HG02973 (cell line): ENCODE measurements at regions not wholly inside any gene's neighbourhood (a gene's known extent, or its start where the extent isn't known, plus 50 kb on each side); places are given as distances from the start of the nearest gene placed in this dataset.

Source experiments
- ATAC-seq: cut with Tn5 transposase; IDR thresholded peaks from one replicate; pipeline ENCODE4 v1.9.1; 2021; ENCODE audit warnings: moderate library complexity; ENCODE audit not compliant: unreplicated experiment

DNA sequence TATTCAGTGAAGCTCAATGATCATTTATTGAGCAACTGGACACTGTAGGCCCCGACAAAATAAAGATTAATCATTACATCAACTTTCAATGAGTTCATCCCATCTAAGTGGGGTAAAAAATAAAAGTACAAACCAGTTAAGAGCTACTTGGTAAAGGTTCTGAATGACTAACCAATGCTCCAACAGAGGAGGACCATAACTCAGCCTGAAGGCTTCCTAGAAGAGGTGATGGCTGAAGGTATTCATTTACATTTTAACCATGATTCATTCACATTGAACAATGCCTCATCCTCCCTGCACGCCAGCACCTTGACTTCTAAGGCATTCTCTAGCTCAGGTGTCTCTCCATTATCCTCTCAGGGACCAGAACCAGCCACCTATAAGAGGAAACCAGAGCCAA lies 201.4 kb downstream of the ZNF462 start:
- no peak for ATAC-seq

DNA sequence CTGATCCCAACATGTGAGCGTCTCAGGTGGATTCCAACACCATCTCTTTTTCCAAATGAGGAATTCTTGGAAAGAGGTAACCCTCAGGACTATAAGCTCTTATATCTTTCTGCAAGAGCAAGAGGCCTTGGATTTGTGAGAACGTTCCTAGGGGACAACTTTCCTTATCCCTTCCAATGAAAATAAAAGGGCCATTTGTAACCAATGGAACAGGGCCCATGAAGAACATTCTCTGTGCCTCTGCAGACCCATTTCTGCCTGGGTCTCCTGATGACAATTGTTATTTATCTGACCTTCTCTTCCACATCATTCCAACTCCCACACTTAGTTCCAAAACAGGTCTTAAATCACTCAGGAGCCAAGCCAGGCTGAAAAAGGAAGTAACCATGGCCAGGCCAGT lies 202.6 kb downstream of the ZNF462 start:
- no peak for ATAC-seq

DNA sequence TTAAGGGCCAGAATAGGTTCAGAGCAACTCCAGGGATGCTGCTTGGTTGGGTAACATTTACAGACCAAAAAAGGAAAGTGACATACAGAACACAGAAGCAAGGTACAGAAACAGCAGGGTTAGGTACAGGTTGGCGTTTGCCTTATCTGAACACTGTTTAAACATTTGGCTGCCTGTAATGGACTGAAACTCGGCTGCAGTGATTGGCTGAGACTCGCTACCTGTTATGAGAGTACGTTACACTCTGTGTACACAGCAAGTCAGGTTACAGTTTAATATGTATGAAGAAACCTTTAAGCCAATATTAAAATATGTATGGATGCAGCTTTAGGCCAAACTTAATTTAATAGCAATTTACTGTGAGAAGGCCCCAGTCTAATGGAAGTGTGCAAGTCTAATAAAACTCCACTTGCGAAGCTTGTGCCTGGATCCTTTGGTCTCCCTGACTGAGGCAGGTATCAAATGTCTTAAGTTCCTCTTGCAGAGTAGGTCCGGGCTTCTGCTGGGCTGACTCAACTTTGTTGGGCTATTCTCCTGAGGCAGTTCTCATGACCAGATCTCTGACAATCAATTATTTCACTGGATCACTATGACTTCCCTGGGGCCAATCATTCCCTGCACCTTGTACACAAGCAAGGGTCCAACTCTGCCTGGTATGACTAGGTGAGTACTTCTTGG lies 204.9 kb downstream of the ZNF462 start:
- no peak for ATAC-seq

DNA sequence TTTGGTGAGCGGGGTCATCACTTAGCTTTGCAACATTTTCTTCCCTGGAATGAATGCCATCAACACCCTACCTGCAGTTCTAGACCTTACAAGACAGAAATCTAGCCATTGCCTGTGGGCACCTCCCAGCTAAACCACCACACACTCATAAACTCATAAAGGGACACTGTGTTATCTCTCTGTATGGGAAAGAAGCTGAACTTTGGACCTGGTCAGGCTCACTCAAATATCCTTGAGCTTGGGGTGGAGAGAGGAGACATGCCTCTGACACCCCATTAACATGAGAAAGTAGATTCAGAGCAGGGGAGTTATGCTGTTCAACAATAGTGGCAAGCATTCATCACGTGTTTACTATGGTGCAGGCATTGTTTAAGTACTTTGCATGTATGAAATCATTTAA lies 205.6 kb downstream of the ZNF462 start:
- ATAC-seq = no peak

DNA sequence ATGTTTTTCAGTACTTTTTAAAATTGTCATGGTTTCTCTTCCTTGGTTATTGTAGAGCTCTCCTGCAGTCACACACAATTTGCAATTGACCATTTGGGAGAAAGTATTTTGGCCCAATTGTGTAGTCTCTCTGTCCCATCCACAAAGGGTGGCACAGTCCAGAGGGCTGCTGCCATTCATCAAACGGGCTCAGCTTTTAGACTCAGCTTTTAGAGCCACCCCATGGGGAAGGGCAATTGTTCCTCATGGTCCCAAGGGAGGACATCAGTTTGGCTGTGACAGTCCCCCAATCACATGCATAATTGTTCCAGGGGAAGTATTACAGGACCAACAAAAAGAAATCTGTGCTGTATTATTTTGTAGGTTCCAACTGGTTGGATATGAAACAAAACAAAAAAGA lies 207.6 kb downstream of the ZNF462 start:
- no peak for ATAC-seq

DNA sequence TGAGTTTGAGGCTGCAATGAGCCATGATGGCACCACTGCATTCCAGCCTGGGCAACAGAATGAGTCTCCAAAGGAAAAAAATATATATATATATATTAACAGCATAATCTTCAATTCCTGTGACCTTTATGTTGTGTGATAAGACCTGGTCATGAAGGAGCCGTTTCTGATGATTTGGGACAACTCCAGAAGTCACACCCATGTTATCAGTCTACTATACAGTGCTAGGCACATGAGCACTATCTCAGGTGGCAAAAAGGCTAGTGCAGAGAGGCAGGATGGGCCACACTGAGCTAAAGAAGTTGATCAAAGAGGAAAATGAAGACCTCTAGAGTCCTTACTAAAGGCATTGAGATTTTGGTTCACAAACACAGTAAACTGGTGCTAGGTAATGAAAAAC lies 205.0 kb upstream of the RAD23B start:
- no peak for ATAC-seq

DNA sequence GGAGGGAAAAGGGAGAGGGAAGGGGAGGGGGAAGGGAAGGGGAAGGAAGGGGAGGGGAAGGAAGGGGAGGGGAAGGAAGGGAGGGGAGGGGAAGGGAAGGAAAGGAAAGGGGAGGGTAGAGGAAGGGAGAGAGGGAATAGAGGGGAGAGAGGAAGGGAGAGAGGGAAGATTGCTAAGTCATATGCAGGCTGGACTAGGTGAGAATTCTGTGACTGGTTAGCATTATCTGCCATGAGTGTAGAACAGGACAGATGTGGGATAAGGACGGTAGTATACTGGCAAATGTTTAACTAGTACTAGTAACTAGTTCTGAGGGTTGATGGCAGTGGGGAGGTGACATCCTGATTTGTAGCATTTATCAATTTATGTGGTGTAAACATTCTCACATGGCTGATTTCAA lies 203.5 kb upstream of the RAD23B start:
- ATAC-seq = no peak

DNA sequence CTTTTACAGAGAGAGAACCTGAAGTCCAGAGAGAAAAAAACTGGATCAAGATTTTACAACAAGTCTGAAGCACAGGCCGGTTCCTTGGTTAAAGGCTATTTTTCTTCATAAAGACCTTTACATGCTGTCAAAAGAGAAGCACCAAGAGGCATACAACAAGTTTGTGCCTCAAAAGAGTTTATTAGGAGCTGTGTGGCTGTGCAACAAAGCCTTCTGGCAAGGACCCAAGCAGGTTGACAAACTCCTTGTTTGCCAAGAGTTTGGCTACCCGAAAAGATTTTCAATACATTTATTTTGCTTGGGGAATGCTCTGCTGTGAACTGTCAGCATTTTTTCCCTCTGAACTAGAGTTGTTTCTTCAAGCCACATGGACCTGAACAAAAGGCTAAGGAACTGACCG lies 202.9 kb upstream of the RAD23B start:
- no peak for ATAC-seq

DNA sequence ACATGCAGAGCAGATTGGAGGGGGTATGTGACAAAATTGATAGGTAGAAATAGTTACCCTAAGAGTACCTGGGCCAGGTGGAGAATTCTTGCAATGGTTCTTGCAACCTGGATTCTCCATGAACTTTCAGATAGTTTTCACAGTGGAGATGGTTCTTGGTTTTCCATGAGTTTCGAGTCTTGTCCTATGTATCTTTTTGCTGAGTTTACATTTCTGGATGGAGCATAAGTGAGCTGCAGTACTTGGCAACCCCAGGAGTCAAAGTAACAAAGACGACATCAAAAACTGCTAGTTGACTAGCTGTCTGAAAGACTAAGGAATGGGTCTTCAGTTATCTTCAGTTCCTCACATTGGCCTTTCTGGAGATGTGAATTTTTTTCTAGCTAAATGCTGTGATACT lies 196.6 kb upstream of the RAD23B start:
- no peak for ATAC-seq

DNA sequence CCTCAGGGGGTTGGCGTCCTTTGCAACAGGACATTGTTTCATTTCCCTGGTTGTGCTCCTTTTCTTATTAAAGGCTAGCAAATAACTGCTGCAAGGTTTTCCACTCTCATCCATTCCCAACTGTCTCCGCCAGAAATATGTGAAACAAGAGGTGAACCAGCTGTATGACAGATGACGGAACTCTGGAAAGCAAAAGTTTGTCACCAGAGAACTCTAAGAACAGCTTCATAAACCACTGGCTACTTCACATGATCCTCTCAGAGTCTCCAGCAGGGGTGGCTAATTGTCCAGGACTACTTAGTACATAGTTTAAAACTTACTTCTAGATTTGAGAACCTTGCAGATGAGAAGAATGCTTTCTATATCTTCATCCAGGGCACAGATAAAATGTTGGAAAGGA lies 195.9 kb upstream of the RAD23B start:
- no peak for ATAC-seq

DNA sequence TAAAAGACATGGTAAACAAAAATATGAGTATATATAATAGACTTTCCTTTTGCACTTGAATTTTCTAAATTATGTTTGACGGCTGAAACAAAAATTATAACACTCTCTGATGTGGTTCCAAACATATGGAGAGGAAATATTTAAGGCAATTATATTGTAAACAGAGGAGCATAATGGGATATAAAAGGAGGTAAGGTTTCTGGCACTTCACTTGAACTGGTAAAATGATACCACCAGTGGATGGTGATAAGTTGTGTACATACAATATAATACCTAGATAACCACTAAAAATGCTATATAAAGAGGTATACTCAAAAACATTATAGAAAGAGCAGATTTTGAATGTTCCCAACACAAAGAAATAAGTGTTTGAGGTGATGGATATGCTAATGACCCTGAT lies 192.9 kb upstream of the RAD23B start:
- no peak for ATAC-seq

DNA sequence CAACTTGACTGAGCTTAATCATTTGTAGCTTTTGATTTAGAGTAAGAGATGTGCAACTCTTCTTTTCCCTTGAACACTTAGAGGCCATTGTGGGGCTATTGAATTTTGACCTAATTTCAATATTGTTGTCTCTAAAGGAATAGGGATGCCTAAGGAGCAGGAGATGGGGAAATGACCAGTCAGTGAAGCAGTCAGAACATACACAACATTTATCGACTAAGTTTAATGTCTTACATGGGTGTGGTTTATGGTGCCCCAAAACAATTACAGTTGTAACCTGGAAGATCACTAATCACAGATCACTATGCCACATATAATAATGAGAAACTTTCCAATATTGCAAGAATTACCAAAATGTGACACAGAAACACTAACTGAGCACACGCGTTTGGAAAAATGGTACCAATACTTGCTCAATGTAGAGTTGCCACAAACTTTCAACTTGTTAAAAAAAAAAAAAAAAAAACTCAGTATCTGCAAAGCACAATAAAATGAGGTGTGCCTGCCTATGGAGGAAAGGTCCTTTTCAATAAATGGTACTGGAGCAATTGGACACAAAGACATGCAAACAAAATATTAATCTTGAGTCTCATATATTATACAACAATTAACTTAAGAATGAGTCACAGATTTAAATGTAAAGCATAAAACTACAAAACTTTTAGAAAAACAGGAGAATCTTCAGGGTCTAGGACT lies 189.6 kb upstream of the RAD23B start:
- no peak for ATAC-seq

DNA sequence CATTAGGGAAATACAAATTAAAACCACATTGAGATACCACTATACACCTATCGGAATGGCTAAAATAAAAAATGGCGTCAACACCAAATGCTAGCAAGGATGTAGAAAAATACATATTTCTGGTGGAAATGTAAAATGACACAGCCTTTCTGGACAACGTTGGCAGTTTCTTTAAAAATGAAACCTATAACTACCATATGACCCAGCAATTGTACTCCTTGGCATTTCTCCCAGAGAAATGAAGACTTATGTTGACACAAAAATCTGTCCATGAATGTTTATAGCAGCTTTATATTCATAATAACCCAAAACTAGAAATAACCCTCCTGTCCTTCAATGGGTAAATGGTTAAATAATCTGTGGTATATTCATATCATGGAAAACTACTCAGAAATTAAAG lies 188.7 kb upstream of the RAD23B start:
- no peak for ATAC-seq

DNA sequence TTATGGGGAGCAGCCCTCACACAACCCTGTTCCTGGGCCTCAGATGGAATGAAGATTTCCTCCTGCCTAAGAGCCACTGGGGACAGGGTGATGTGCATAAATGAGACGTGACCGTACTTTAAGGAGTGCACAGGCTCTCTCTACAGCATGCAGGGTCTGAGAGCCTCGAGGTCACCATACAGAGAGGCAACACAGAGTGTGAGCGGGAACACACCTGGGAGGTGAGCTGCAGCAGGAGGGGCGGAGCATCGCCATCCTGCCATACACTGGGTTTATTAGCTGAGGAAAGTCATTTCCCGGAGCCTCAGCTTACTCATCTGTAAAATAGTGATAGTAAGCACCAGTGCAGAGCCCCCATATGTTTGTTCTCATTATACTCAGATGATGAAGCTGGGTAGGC lies 182.5 kb upstream of the RAD23B start:
- no peak for ATAC-seq

DNA sequence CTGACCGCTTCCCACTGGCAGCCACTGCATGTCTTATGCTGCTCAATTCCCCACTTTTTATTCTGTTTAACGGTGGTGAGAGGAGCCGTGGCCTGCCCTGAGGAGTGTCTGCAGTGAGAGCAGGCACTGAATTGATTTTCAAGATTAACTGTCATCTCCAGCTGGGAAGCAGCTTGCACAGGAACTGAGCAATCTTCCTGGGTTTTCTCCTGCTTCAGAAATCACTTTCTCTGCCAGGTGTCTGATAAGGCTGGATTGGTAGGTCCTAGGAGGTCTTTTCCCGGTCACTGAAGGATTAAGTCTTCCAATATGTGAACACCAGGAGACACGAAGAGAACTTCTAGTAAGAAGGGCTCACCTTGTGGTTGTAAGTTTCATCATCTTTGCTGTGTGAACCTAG lies 181.1 kb upstream of the RAD23B start:
- ATAC-seq = no peak

DNA sequence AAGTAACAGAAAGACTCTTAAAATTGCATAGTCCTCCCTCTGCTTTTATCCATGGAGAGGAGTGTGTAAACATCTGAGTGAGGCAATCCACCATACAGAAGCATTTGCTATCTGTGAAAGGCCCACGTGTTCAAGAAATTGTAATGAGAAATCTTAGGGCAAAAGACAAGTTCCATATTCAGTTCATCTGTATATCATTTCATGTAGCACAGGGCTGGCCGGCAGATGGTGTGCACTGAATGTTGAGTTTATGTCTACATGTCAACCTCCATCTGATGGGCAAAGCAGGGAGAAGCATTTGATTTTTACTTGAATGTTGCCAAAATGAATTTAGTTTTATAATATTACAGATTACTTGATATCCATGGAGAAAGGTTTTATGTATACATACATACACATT lies 179.5 kb upstream of the RAD23B start:
- no peak for ATAC-seq

DNA sequence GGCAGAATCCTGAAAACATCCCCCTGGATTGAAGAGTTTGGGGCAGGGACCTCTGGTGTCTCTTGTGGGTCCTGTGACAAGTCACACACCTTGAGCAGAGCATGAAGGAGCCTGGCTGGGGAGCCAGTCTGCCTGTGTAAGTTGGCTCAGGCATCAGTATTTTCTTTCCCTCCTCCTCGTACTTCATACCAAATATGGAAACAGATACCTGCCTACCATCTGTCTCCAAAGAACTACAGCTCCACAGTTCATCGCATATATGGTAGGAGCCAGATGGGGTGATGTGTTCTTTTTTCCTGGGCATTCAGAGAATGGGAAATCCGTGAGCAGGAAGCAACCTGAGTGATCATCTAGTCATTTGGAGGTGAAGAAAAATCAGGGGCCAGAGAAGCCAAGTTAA lies 177.3 kb upstream of the RAD23B start:
- ATAC-seq = no peak

DNA sequence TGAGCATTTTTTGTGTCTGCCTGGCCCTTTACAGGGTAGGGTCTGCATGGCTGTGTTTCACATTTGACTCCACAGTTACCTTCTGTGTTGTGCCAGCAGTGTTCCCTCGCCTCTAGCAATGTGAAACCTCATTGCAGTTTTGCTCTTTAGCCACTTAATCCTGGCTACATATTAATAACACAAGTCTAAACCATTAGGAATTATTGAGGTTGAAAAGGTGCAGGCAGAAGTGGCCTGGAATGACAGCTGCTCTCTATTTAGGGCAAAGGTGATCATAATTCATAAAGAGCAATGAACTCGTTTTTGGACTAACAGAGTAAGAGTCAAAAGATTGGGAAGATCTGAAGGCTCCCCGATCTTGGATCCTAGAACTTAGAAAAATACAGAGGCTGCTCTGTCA lies 176.7 kb upstream of the RAD23B start:
- ATAC-seq = no peak

DNA sequence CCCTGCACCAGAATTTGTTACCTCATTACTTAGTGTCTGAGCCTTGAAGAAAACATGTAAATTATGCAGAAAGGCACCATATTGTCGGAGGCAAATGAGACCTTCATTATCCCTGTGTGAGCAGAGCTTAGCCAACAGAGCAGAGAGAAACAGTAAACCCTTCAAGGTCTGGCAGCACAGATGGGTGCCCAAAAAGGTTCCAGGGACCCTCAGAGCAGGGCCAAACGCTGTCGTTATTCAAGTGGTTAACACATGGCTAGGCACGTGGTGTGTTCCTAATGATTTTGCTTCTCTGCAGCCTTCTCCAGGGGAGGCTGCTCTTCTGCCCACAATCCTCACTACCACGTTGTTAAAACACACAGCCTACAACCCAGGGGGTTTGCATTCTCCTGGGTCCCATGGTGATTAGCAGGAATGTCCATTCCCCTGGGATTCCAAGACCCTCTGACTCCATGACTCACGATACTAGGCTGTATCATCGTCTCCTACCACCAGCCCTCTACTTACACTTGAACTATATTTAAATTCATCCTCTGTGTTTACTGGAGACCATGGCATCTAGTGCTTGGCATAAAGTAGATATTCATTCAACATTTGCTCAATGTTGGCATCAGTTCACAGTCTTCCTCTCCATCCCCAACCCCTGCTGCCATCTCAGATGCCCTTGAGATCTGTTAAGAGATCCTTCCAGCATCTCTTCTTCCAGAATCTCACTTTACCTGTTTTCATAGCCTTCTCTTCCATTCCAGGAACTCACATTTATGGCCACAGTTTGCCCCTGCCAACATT lies 174.5 kb upstream of the RAD23B start:
- no peak for ATAC-seq

DNA sequence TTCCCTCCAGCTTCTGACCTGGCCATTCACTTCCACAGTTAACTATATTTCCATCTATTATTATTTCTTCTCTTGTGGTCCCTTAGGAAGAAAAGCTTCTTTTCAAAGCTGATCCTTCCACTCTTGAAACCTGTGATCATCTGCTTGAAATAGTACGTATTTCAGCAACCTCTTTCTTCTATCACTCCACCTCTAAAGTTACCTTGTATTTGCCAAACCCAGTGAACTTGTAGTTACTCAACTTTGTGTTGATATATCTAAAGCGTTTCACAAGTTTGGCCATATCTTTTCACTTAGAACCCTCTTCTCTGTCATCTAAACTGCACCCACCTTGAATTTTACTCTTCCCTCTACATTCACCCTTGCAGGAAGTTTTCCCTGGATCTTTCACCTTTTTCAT lies 173.8 kb upstream of the RAD23B start:
- no peak for ATAC-seq

DNA sequence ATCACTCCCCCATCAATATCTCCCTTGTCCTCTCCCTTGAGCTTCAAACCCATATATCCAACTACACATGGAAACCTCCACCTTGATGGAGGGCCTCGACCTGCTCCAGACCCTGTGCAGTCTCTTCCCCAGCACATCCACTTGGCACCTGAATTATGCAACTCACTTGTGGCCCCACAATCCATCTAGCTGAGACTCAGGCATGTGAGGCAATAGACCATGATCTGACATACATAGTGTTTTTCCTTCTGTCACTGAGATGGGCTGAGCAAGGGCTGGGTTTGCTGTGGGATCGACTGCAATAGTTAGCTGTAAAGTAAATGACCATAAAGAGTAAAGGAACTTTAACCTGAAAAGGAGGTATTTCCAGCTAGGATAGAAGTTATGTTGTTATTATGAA lies 172.9 kb upstream of the RAD23B start:
- ATAC-seq = no peak

DNA sequence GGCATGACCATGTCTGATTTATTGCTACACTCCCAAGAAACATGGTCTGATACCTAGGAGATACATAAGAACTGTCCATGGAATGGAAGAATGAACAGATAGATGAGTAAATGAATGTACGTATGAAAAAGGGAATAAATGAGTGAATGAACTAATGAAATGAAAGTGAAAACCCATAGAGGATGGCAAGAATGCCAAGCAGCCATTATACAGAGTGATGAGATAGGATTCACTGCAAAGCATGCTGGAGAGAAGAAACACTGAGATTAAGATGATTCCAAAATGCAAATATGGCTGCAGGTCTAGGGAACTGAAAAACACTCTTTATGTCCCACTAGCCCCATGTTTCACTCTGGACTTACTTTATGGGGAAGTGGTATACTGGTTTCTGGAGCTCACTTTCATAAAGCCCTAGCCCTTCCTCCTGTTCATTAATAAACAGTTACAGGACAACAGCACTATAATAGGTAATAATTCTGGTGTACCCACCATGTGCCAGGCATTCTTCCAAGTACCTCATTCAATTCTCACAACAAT lies 170.3 kb upstream of the RAD23B start:
- peak; percentile 96 for ATAC-seq
